HG03460 (cell line): ENCODE measurements at regions not wholly inside any gene's neighbourhood (a gene's known extent, or its start where the extent isn't known, plus 50 kb on each side); places are given as distances from the start of the nearest gene placed in this dataset.

Experiments used
- ATAC-seq: cut with Tn5 transposase; IDR thresholded peaks from one replicate; pipeline ENCODE4 v1.9.1; 2021; ENCODE audit not compliant: unreplicated experiment

GRCh38 chr9:16329671-16330113, 540.8 kb downstream of the BNC2 start:
- ATAC-seq: no peak

- no peak for ATAC-seq
These were observed 539.4 kb downstream of the BNC2 start for GRCh38 chr9:16331031-16331430.

- ATAC-seq: no peak
These were observed 538.9 kb downstream of the BNC2 start for GRCh38 chr9:16331527-16331926.

- no peak for ATAC-seq
These were observed 536.8 kb downstream of the BNC2 start for GRCh38 chr9:16333691-16334090.

GRCh38 chr9:16335788-16336580, 534.5 kb downstream of the BNC2 start:
- ATAC-seq: no peak

- no peak for ATAC-seq
These were observed 533.6 kb downstream of the BNC2 start for GRCh38 chr9:16336833-16337232.

GRCh38 chr9:16337322-16338029, 533.0 kb downstream of the BNC2 start:
- ATAC-seq: no peak

- no peak for ATAC-seq
These were observed 529.3 kb downstream of the BNC2 start for GRCh38 chr9:16341177-16341576.

- ATAC-seq: no peak
These were observed 528.0 kb downstream of the BNC2 start for GRCh38 chr9:16342246-16343020.

GRCh38 chr9:16343249-16344237, 526.9 kb downstream of the BNC2 start:
- ATAC-seq: no peak

- no peak for ATAC-seq
These were observed 526.1 kb downstream of the BNC2 start for GRCh38 chr9:16344343-16344742.

GRCh38 chr9:16345902-16346301, 524.6 kb downstream of the BNC2 start:
- ATAC-seq: no peak

GRCh38 chr9:16347886-16348285, 522.6 kb downstream of the BNC2 start:
- ATAC-seq: no peak

GRCh38 chr9:16348531-16348930, 521.9 kb downstream of the BNC2 start:
- no peak for ATAC-seq

- no peak for ATAC-seq
These were observed 518.2 kb downstream of the BNC2 start for GRCh38 chr9:16352251-16352650.

GRCh38 chr9:16352791-16353401, 517.6 kb downstream of the BNC2 start:
- no peak for ATAC-seq

- no peak for ATAC-seq
These were observed 514.2 kb downstream of the BNC2 start for GRCh38 chr9:16356196-16356765.

- ATAC-seq: no peak
These were observed 512.6 kb downstream of the BNC2 start for GRCh38 chr9:16357828-16358227.

GRCh38 chr9:16358751-16359150, 511.7 kb downstream of the BNC2 start:
- ATAC-seq: no peak
